Putamen (tissue), 1 donor: ENCODE measurements at regions not wholly inside any gene's neighbourhood (a gene's known extent, or its start where the extent isn't known, plus 50 kb on each side); places are given as distances from the start of the nearest gene placed in this dataset.
"Not testable (repeated sequence)": the region's sequence is repeated elsewhere in the genome, so short reads cannot be mapped to it uniquely, and the experiment has no call there.

Source experiments
- DNase-seq: peaks from one replicate; pipeline ENCODE4 v3.0.0-alpha.2; 2016; ENCODE audit warnings: low spot score

DNA sequence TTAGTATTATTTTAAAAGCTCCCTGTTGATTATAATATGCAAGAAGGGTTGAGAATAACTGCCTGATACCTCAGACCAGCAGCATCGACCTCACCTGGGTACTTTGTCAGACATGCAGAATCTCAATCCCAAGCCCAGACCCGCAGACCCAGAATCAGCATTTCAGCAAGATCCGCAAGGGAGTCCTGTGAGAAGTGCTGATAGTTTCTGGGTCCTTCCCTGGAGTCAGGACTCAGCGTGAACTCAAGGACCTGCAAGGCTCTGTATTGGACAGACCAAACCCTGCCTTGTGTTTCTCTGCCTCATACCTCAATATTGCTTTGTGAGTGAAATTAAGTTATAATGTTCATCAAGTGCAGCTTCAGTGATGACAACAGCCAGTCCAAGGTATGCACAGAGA lies 149.5 kb upstream of the NPY start:
- no peak for DNase-seq

DNA sequence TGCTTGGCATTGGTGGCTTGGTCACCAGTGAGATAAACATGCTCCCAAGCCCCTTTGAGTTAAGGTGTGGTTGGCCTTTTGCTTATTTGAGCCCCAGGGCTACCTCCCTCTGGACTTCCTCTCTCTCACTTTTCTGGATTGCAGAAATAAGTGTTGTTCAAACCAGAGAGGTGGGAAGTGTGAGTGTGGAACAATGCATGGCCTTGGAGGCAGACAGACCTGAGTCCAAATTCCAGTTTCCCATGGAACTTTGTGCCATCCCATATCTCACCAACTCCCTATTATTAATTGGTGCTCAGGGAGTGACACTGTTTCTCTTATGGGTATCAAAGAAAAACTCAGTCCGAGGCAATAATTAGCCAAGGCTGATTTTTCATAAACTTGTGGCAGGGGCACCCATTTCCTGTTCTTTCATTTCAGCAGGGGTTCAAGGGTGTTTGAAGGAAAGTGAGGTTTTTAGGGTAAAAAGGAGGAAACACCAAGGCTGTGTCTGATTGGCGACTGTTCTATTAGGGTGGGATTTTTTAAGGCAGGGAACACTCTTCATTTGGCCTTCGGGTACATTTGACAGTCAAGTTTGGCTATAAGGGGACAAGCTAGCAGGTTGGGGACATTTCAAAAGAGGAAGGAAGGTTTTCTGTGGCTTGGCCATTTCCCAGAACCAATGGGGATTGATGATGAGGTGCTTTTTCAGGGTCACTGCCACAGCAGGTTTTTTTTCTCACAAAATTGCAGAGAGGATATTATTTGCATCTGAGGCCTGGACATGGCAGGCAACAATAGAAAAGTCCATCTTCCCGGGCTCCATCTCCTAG lies 148.8 kb upstream of the NPY start:
- DNase-seq: no peak

DNA sequence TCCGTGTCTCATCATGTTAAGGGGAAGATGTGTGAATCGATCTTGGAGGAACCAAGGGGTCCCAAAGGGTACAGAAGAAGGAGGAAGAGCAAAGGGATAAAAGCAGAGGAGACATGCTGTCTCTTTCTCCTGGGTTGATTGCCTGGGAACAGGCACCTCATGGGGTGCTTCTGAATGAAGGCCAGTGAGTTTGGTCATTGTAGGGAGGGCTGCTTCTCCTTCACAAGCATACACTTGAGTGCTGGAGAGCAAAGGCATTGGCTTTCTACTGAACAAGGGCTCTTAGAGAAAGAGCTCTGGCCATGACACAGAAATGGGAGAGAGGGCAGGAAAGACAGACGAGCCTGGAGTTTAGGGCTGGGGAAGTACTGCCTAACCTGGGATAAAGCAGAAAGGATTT lies 146.7 kb upstream of the NPY start:
- DNase-seq: no peak

DNA sequence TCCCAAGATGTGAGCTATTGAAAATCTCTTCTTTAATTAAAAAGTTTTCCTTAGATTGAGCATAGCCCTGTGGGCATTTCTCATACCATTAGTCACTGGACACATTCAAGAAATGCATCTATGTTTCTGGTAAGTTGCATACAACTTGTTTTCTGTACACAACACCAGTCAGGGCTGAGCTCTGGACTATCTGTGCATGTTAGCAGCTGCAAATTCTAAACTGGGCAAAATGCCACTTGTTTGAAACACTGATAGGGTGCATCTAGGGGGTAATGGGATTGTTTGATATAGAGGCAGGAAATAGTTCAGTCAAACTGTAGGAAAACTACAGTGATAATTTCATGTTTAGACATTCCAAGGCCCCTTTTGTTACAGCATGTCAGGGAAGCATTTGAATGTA lies 145.6 kb upstream of the NPY start:
- DNase-seq: no peak

DNA sequence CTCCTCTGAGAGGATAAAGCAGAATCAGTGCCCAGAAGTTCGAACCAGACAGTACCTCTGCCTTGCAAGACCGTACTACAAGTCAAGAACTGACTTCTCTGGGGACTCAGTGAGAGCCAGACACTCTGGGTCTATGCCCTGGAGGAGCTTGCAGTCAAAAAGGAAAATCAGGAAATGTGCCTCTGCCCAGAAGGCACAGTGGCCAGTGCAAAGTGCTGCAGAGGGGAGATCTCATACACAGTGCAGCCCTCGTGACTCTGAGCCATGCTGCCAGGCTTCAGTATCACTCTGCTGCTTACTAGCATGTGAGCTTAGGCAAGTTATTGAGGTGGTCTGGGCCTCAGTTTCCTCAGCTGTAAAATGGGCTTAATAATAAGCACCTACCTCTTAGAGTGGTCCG lies 144.0 kb upstream of the NPY start:
- no peak for DNase-seq

DNA sequence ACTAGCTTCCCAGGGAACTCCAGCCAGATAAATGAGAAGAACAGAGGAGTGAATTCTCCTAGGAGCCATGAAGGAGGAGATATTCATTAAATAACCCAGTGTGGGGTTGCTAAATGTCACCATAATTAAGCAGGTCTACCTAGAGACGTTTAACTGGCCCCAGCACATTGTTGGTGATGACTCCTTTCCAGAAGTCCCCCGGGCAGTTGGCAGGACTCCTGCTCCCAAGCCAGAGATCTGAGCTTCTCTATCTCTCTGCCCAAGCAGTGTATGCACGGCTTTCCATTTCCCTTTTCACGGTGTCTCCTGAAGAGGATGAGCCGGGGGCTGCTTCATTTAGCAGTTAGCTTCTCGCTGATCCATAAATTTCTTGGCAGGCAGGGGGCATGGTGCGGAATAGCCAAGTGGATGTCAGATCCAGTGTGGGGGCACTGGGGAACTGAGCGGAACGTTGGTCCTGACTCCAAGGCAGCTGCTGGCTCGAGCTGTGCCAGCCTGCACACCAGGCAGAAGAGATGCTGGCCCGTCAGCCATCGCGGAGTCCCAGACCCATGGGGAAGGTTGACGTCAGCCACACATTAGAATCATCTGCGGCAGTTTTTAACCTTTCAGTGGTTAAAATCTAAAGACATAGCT lies 142.0 kb upstream of the NPY start:
- no peak for DNase-seq

DNA sequence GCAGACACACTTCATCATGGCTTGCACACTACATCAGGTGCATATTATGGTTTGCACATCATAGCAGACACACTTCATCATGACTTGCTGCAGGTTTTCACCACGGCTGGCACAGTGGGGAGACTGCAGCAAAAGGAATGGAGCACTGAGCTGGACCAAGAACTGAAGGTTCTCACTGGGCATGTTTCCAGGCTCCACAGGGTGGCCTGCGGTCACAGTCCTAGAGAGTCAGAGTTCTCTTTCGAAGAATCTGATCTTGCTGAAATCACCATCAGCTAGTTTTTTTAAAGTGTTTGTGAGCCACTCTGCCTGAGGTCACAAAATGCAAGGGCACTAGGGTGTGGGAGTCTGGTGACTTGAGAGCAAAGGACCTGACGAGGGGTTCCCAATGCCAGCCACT lies 140.4 kb upstream of the NPY start:
- no peak for DNase-seq

DNA sequence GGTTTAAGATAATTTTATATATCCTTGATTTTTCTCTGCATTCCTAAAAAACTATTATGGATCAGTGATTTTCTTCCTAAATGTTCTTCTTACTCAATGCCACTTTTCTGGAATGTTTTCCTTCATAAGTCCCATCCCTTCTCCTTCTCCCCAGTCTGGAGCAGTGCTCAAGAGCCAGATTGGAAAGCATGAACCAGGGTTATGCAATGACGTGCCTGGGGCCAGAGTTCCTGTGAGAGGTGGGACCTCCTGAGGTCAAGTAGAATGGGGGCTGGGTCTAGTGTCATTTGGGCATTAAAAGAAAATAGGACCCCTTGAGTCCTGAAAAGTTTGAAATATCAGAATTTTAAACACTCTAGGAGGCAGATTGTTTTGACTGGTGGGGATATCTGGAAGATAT lies 132.0 kb upstream of the NPY start:
- no peak for DNase-seq

DNA sequence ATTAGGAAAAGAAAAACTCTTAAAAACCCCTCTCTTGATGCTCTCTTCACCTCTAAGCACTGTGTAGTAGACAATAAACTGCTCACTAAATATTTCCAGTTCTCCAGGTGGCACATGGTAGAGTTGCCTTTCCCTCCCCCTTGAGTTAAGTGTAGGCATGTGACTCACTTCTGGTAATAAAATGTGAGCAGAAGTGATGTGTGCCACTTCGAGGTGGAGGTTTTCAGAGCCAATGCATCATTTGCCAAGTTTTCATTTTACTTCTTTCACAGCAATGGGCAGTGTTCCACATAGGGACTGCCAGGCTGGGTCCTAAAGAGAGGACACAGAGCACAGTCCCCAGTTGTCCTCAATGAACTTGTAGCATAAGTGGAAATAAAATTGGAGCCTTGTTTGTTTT lies 131.6 kb upstream of the NPY start:
- no peak for DNase-seq

DNA sequence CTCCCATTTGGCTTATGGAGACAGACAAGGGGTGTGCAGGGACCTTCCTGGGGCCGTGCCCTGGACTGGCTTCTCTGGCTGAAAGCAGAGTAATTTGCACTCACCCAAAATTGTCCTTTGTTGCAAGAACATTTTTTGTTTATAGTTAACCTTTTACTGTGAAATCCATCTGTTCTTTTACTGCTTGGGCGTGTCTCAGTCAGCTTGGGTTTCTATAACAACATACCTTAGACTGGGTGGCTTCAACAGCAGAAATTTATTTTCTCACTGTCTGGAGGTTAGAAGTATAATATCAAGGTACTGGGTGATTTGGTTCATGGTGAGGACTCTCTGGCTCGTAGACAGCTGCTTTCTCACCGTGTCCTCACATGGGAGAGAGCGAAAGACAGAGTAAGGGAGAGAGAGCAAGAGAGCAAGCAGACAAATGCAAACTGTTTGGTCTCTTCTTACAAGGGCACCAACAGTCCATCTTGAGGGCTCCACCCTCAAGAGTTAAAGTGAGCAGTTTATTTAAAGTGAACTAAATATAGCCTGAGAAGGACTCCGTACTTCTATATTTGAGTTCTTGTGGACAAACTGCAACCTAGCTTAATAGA lies 131.0 kb upstream of the NPY start:
- no peak for DNase-seq

DNA sequence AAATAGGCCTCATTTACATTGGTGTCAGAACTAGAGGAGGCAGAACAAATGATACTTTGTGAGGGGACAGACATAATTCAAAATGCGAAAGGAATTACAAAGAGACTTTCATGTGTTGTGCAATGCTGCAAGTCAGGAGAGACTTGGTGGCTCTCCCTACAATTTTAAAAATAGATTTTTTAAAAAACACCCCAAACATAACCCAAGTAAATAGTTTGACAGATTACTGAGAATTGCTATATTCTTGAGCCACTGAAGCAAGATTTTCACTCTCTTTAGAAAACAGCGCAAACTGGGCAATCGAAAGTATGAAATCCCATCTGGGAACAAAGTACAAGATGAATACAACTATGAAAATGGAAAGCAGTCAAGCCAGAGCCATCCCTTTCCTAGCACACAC lies 126.3 kb upstream of the NPY start:
- no peak for DNase-seq

DNA sequence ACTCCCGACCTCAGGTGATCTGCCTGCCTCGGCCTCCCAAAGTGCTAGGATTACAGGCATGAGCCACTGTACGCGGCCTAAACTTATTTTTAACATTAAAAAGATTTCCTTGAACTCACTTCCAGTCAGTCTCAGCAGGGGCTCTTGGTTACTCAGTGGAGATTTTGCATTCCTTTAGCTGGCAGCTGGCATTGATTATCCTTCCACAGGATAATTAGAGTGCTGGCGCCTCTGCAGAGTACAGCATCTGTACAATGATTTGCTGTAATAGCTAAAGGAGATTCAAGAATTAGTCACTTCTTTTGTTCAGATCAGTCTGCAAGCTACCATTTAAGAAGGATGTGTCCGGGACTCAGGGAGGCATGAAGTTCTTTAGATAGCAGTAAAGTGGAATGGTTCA lies 125.0 kb upstream of the NPY start:
- no peak for DNase-seq

DNA sequence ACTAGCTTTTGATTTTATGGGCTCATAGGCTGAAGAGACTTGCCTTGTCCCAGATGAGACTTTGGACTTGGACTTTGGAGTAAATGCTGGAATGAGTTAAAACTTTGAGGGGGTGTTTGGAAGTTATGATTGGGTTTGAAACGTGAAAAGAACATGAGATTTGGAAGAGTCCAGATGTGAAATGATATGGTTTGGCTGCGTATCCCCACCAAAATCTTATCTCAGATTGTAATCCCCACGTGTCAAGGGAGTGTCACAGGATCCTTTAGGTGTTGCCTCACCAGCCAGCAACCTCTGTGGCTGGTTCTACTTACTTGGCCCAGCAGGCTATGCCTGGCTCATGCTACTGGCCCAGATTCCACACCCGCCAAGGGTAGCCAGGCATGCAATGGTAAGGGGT lies 119.6 kb upstream of the NPY start:
- no peak for DNase-seq

DNA sequence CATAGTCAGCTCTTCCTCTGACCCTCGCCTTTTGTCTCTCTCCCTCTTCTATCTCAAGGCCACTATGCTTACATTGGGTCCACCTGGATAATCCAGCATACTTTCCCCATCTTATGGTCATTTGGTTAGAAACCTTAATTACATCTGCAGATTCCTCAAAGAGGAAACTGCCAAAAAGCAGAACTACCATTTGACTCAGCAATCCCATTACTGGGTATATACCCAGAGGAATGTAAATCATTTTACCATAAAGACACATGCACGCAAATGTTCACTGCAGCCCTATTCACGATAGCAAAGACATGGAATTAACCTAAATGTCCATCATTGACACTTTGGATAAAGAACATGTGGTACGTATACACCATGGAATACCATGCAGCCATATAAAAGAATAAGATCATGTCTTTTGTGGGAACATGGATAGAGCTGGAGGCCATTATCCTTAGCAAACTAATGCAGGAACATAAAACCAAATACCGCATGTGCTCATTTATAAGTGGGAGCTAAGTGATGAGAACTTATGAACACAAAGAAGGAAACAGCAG lies 114.8 kb upstream of the NPY start:
- no peak for DNase-seq

DNA sequence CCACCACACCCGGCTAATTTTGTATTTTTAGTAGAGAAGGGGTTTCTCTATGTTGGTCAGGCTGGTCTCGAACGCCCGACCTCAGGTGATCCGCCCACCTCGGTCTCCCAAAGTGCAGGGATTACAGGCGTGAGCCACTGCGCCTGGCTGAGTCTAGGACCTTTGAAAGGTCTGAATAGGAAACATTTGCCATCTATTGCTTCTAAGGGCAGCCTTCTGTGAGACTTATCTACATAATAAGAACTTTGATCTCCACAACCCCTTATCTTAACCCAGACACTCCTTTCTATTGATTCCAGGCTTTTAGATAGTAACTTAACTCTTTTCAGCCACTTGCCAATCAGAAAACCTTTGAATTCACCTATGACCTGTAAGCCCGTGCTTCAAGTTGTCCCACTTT lies 112.0 kb upstream of the NPY start:
- not testable (repeated sequence) for DNase-seq

DNA sequence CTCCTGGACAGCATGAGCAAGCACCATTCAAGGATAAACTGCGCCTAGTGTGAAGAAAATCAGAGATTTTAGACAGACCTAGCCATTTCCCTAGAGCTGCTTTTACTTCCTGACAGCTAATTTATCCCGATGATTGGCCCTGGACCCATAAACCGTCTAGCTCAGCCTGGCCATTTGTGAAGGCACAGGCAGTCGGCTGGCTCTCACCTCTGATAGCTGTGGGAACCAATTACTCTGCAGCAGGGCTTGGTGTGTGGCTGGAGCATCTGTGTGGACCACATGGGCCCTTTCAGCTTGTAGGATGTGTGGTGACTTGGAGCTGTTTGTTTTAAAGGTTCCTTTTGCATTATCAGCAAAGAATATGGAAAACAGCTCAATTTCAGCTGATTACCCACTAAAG lies 111.1 kb upstream of the NPY start:
- no peak for DNase-seq

DNA sequence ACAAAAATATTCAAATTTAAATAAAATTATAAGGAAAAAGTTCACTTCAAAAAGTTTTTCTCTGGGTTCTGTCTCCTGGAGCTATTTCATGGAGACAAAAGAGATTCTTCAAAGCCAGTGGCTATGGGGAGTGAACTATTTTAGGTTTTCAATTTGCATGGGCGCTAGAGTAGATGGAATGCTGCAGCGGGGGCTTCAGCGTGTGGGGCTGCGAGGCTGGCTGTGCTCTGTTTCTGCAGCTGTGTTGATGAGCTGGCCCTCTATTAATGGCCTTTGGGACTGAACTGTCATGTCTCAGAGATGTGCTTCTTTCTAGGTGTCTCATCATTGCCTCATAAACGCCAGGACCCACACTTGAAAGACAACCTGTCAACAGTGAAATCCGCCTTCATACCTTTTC lies 108.4 kb upstream of the NPY start:
- DNase-seq: no peak

DNA sequence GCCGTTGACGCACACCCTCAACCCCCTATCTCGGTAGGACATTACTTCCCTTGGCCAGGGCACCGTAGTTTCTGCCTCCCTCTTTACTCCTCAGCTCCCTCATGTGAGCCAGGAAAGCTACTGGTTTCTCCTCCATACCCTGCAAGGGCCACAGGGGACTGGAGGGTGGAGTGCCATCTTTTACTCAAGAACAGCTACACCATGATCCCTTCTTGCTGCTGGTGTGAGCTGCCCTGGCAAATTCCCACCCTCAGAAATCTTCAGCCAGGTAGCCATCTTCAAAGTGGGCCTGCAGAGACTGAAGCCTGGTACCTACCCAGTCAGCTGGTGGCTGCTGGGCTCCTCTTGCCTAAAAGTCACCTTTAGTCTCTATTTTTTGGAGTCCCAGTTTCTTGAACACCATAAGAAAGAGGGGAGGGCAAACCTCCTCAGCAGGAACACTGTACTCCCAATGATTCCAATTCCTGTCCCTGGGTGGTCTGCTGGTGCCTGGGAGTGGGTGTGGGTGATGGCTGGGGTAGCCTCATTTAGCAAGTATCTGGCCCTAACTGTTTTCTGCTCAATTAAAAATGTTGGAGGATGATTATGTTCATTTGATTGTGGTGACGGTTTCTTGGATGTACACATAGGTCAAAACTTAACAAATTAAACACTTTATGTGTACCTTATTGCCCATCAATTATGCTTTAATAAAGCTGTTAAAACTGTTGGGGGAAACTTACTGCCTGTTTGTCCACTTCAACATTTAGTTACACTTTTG lies 105.0 kb upstream of the NPY start:
- no peak for DNase-seq

DNA sequence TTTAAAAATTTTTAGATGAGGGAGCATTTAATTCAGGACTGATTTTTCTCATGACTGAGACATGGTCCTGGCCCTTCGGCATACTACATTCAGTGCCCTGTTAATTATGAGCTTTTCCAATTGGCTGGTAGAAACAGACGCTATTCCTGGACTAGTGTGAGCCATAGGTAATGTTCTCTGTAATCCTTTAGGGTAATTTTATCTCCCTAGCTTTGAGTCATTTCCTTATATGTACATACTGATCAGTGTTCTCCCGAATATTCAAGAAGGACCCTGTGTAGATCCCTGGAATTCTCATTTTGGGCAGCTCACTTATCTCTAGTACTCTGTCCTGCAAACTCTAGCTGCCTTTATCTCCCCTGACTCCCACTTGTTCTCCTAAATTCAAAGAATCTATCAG lies 92.6 kb upstream of the NPY start:
- no peak for DNase-seq

DNA sequence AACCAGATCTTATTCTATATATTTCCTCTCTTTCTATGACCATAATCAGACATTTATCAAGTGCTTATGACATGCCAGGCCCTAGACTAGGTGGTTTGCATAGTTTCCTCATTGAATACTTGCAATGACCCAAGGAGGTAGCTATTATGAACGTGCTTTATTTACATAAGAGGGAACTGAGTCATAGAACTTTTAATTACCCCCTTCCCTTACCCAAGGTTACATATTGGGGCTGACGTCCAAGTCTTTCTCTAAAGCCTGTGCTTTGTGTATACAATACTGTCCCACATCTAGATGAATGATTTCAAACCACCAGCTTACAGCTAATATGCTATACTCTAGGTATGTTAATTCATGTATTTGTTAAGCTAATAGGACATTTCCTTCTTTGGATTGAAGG lies 91.9 kb upstream of the NPY start:
- no peak for DNase-seq

DNA sequence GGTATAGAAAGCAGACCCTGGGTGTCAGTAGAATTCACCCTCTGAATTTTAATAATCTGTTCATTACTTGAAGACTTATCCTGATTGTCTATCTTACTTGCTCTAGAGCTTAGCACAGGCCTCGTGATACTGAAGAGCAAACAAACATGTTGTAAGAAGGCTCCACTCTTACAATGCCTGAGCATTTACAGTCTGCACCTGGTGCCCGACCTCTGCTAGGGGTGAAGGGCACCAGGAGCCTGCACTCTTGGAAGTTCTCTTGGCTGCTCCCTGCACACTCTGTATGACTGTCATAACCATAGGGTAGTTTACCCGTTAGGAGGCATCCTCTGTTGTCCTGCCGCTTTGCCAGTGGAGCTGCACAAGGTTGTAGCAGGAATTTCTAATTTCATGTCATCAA lies 91.3 kb upstream of the NPY start:
- no peak for DNase-seq

DNA sequence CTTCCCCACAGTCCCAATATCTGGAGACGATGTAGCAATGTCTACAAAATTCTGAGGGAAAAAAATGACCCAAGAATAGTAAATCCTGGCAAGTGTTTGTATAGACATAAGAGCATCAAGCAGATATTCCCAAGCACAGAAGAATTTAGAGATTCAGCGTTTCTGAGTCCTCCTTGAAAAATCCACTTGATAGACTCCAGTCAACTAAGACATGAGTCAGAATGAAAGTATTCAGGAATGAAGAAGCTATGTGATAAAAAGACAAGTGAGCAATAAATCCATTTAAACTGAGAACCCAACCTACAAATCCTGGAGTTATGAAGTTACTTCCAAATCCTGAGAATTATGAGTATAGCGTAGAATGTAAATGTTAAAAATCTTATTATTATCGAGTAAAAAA lies 86.1 kb upstream of the NPY start:
- no peak for DNase-seq

DNA sequence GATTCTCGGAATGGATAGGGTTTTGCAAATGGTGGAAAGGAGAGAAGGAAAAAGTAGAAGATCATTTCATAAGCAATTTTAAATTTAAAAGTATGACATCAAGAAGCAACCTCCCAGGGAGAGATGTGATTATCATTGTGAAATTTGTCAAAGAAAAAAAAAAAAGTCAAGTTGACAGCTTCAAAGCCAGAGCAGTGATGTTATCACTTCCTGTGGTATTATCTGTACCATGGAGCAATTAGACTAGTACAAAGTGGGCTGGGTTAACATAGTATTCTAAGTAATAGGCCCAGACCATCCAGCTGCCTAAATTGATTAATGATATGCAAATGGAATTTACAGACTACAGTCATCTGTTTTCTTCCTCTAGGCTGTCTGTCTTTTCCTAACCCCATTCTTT lies 84.0 kb upstream of the NPY start:
- DNase-seq: no peak
